ENCODE measurements at regions not wholly inside any gene's neighbourhood (a gene's known extent, or its start where the extent isn't known, plus 50 kb on each side); places are given as distances from the start of the nearest gene placed in this dataset.

DNA sequence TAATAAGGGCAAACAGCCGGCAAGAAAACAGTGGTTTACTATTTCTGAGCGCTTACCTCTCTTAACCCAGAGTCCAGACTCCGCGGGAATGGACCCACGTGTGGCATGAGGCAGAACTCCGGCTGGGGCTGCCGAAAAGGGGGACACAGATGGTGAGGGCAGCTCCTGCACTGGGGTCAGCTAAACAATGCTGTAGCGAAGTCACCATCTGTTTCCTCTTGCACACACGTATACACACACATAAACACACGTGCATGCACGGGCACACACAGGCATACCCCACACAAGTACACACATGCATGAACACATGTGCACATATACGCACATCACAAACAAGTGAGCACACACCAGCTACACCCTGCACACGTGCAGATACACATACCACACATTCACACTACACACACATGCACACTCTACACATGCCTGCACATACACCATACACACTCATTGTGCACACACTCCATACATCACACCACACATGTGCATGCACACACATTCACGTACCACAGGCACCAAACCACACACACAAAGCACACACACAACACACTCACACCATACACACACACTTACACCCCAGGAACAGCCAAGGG is 105.9 kb upstream of the ID2 start:
- TF ChIP-seq, protein P1, sequence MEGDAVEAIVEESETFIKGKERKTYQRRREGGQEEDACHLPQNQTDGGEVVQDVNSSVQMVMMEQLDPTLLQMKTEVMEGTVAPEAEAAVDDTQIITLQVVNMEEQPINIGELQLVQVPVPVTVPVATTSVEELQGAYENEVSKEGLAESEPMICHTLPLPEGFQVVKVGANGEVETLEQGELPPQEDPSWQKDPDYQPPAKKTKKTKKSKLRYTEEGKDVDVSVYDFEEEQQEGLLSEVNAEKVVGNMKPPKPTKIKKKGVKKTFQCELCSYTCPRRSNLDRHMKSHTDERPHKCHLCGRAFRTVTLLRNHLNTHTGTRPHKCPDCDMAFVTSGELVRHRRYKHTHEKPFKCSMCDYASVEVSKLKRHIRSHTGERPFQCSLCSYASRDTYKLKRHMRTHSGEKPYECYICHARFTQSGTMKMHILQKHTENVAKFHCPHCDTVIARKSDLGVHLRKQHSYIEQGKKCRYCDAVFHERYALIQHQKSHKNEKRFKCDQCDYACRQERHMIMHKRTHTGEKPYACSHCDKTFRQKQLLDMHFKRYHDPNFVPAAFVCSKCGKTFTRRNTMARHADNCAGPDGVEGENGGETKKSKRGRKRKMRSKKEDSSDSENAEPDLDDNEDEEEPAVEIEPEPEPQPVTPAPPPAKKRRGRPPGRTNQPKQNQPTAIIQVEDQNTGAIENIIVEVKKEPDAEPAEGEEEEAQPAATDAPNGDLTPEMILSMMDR (IDR thresholded peaks at IDR 0.05): no peak
- no peak for TF ChIP-seq POLR2A (IDR thresholded peaks at IDR 0.05)

All from heart left ventricle (tissue), 13 donors.